ENCODE measurements at regions not wholly inside any gene's neighbourhood (a gene's known extent, or its start where the extent isn't known, plus 50 kb on each side); places are given as distances from the start of the nearest gene placed in this dataset.

GRCh38 chr6:41467061-41467460 lies 79.1 kb upstream of the FOXP4 start:
- TF ChIP-seq REST (IDR thresholded peaks at IDR 0.05; ENCODE audit: insufficient read depth in 1 of 2, low read depth in 2 of 2, low read length in 1 of 2) (no peak), CTCF (IDR thresholded peaks at IDR 0.05) (no peak), POLR2AphosphoS5 (IDR thresholded peaks at IDR 0.05; ENCODE audit: low read depth, low read length) (no peak)

Data from Panc1 (cell line).